ENCODE measurements at regions not wholly inside any gene's neighbourhood (a gene's known extent, or its start where the extent isn't known, plus 50 kb on each side); places are given as distances from the start of the nearest gene placed in this dataset.
"Not testable (repeated sequence)": the region's sequence is repeated elsewhere in the genome, so short reads cannot be mapped to it uniquely, and the experiment has no call there.

GRCh38 chr16:18230505-18230904 lies 106.0 kb downstream of the NPIPA8 start:
- TF ChIP-seq, protein P1, sequence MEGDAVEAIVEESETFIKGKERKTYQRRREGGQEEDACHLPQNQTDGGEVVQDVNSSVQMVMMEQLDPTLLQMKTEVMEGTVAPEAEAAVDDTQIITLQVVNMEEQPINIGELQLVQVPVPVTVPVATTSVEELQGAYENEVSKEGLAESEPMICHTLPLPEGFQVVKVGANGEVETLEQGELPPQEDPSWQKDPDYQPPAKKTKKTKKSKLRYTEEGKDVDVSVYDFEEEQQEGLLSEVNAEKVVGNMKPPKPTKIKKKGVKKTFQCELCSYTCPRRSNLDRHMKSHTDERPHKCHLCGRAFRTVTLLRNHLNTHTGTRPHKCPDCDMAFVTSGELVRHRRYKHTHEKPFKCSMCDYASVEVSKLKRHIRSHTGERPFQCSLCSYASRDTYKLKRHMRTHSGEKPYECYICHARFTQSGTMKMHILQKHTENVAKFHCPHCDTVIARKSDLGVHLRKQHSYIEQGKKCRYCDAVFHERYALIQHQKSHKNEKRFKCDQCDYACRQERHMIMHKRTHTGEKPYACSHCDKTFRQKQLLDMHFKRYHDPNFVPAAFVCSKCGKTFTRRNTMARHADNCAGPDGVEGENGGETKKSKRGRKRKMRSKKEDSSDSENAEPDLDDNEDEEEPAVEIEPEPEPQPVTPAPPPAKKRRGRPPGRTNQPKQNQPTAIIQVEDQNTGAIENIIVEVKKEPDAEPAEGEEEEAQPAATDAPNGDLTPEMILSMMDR (IDR thresholded peaks at IDR 0.05): not testable (repeated sequence)
- not testable (repeated sequence) for TF ChIP-seq POLR2A (IDR thresholded peaks at IDR 0.05)
